IMR-90 (cell line): ENCODE measurements at regions not wholly inside any gene's neighbourhood (a gene's known extent, or its start where the extent isn't known, plus 50 kb on each side); places are given as distances from the start of the nearest gene placed in this dataset.

Experiments
- ATAC-seq: fragments of 200-7000 bp; cut with Tn5 transposase; 2 replicates; pipeline ENCODE4 v1.9.1; 2020; ENCODE audit warnings: low read depth, mild to moderate bottlenecking, moderate library complexity
- BruUV-seq: library from RNA; stranded (reverse); fragments of 400-500 nt; replicated peaks from 2 replicates; lab custom pipeline; 2021; lab: Mats Ljungman, UMichigan
- CTCF ChIA-PET: fragments of 300-600 bp; formaldehyde crosslinking; extraction: SDS; loops from one replicate; lab custom pipeline; 2021; ENCODE audit warnings: antibody characterized with exemption; lab: Yijun Ruan, JAX
- POLR2A ChIA-PET: fragments of 300-600 bp; sonication (Branson Sonifier 250); formaldehyde crosslinking; loops from one replicate; lab custom pipeline; 2022; ENCODE audit warnings: antibody characterized with exemption; ENCODE audit not compliant: unreplicated experiment; lab: Charles Lee
- DNase-seq: peaks from one replicate; pipeline ENCODE4 v3.0.0; 2013
- H2AFZ ChIP-seq: replicated peaks from 2 replicates; pipeline ENCODE3; 2013; ENCODE audit warnings: low read length, mild to moderate bottlenecking; ENCODE audit not compliant: poor library complexity
- H2AK5ac ChIP-seq: 2 replicates; pipeline ENCODE4 v1.6.1; 2013; ENCODE audit warnings: low read depth, low read length, inconsistent platforms
- H2AK9ac ChIP-seq: replicated peaks from 2 replicates; pipeline ENCODE3; 2013; ENCODE audit warnings: mild to moderate bottlenecking, low read depth, low read length, moderate library complexity; ENCODE audit not compliant: poor library complexity
- H2BK120ac ChIP-seq: 2 replicates; pipeline ENCODE4 v1.6.1; 2013; ENCODE audit warnings: low read depth, low read length, inconsistent platforms
- H2BK15ac ChIP-seq: 3 replicates; pipeline ENCODE4 v1.6.1; 2013; ENCODE audit warnings: low read depth, low read length, inconsistent platforms
- H2BK20ac ChIP-seq: 2 replicates; pipeline ENCODE4 v1.6.1; 2013; ENCODE audit warnings: low read depth, mild to moderate bottlenecking, inconsistent platforms, low read length, moderate library complexity
- H2BK5ac ChIP-seq: 2 replicates; pipeline ENCODE4 v1.6.1; 2013; ENCODE audit warnings: mild to moderate bottlenecking, low read depth, low read length, inconsistent platforms; ENCODE audit not compliant: poor library complexity, severe bottlenecking
- H3K14ac ChIP-seq: replicated peaks from 2 replicates; pipeline ENCODE4 v1.6.1; 2013; ENCODE audit warnings: low read depth, low read length, inconsistent platforms
- H3K18ac ChIP-seq: 2 replicates; pipeline ENCODE4 v1.6.1; 2013; ENCODE audit warnings: low read depth, low read length, control low read depth
- H3K23ac ChIP-seq: 2 replicates; pipeline ENCODE4 v1.6.1; 2013; ENCODE audit warnings: low read depth, low read length, inconsistent platforms
- H3K27ac ChIP-seq: 2 replicates; pipeline ENCODE4 v1.5.1; 2013; ENCODE audit warnings: mild to moderate bottlenecking, control low read depth, low read length; ENCODE audit not compliant: insufficient read depth
- H3K27me3 ChIP-seq: 2 replicates; pipeline ENCODE4 v1.6.1; 2013; ENCODE audit warnings: low read length; ENCODE audit not compliant: control insufficient read depth, insufficient read depth
- H3K36me3 ChIP-seq: 2 replicates; pipeline ENCODE4 v1.6.1; 2013; ENCODE audit warnings: low read length, mixed read lengths; ENCODE audit not compliant: control insufficient read depth, insufficient read depth
- H3K4ac ChIP-seq: 2 replicates; pipeline ENCODE4 v1.6.1; 2013; ENCODE audit warnings: low read depth, low read length, inconsistent platforms
- H3K4me1 ChIP-seq: 2 replicates; pipeline ENCODE4 v1.6.1; 2013; ENCODE audit warnings: low read length, mixed read lengths; ENCODE audit not compliant: control insufficient read depth, insufficient read depth
- H3K4me2 ChIP-seq: 2 replicates; pipeline ENCODE4 v1.6.1; 2013; ENCODE audit warnings: low read depth, mild to moderate bottlenecking, control low read depth, low read length, moderate library complexity
- H3K4me3 ChIP-seq: 2 replicates; pipeline ENCODE4 v1.5.1; 2013; ENCODE audit warnings: low read depth, mild to moderate bottlenecking, control low read depth, low read length, moderate library complexity; ENCODE audit not compliant: insufficient read depth
- H3K56ac ChIP-seq: 2 replicates; pipeline ENCODE4 v1.6.1; 2013; ENCODE audit warnings: low read length, inconsistent platforms; ENCODE audit not compliant: insufficient read depth; ENCODE audit errors: extremely low read depth
- H3K79me1 ChIP-seq, 2 experiments: 2 replicates each; pipeline ENCODE4 v1.6.1; 2013; ENCODE audit warnings: low read length in 2 of 2, inconsistent platforms in 1 of 2, low read depth in 1 of 2
- H3K9ac ChIP-seq: 2 replicates; pipeline ENCODE4 v1.6.1; 2013; ENCODE audit warnings: low read depth, low read length, control low read depth
- H3K9me1 ChIP-seq: 2 replicates; pipeline ENCODE4 v1.6.1; 2013; ENCODE audit warnings: low read length, inconsistent platforms; ENCODE audit not compliant: insufficient read depth
- H3K9me3 ChIP-seq: 2 replicates; pipeline ENCODE4 v1.6.1; 2013; ENCODE audit warnings: low read length; ENCODE audit not compliant: control insufficient read depth, insufficient read depth
- H4K20me1 ChIP-seq: 2 replicates; pipeline ENCODE4 v1.6.1; 2013; ENCODE audit warnings: low read length, inconsistent platforms; ENCODE audit not compliant: insufficient read depth
- H4K5ac ChIP-seq: 2 replicates; pipeline ENCODE4 v1.6.1; 2013; ENCODE audit warnings: mild to moderate bottlenecking, low read depth, low read length, control low read depth
- H4K8ac ChIP-seq, 2 experiments: 2 replicates each; pipeline ENCODE4 v1.6.1; 2013; ENCODE audit warnings: low read depth in 2 of 2, low read length in 2 of 2, control low read depth in 1 of 2, inconsistent platforms in 1 of 2
- H4K91ac ChIP-seq: 2 replicates; pipeline ENCODE4 v1.6.1; 2013; ENCODE audit warnings: low read depth, low read length, inconsistent platforms; ENCODE audit not compliant: insufficient read depth
- BHLHE40 ChIP-seq: fragments of 150-350 bp; IDR thresholded peaks from 2 replicates; pipeline ENCODE4 v1.6.1; 2016; ENCODE audit warnings: mild to moderate bottlenecking, low read depth, low read length
- CEBPB ChIP-seq: IDR thresholded peaks from 2 replicates; pipeline ENCODE4 v1.6.1; 2012; ENCODE audit warnings: low read depth, low read length, improper control_type of control experiment
- CTCF ChIP-seq: conservative IDR thresholded peaks from 2 replicates; pipeline ENCODE4 v1.5.1; 2012; ENCODE audit warnings: mild to moderate bottlenecking, low read depth, low read length, improper control_type of control experiment
- FOS ChIP-seq: fragments of 150-350 bp; IDR thresholded peaks from 2 replicates; pipeline ENCODE4 v1.6.1; 2016; ENCODE audit warnings: low read depth, low read length
- MAFK ChIP-seq: IDR thresholded peaks from 2 replicates; pipeline ENCODE4 v1.6.1; 2012; ENCODE audit warnings: low read depth, low read length, improper control_type of control experiment
- MAZ ChIP-seq: IDR thresholded peaks from 2 replicates; pipeline ENCODE4 v1.6.1; 2012; ENCODE audit warnings: low read depth, mild to moderate bottlenecking, low read length, improper control_type of control experiment, moderate library complexity, borderline replicate concordance
- NFE2L2 ChIP-seq: fragments of 150-350 bp; IDR thresholded peaks from 2 replicates; pipeline ENCODE4 v1.6.1; 2016; ENCODE audit warnings: low read depth, mild to moderate bottlenecking, low read length
- POLR2A ChIP-seq: IDR thresholded peaks from 2 replicates; pipeline ENCODE4 v1.6.1; 2012; ENCODE audit warnings: mild to moderate bottlenecking, low read depth, low read length
- RAD21 ChIP-seq: IDR thresholded peaks from 2 replicates; pipeline ENCODE4 v1.6.1; 2012; ENCODE audit warnings: low read length, improper control_type of control experiment
- RCOR1 ChIP-seq: IDR thresholded peaks from 2 replicates; pipeline ENCODE4 v1.6.1; 2012; ENCODE audit warnings: mild to moderate bottlenecking, low read length, improper control_type of control experiment; ENCODE audit not compliant: insufficient replicate concordance
- RFX5 ChIP-seq: IDR thresholded peaks from 2 replicates; pipeline ENCODE4 v1.8.0; 2012; ENCODE audit warnings: low read depth, mild to moderate bottlenecking, low read length, moderate library complexity
- SMC3 ChIP-seq: fragments of 150-350 bp; IDR thresholded peaks from 2 replicates; pipeline ENCODE4 v1.6.1; 2016; ENCODE audit warnings: low read depth, mild to moderate bottlenecking, antibody characterized with exemption, low read length, moderate library complexity
- USF2 ChIP-seq: fragments of 150-350 bp; IDR thresholded peaks from 2 replicates; pipeline ENCODE4 v1.6.1; 2017; ENCODE audit warnings: mild to moderate bottlenecking, antibody characterized with exemption, low read length, low read depth
- WGBS, 2 experiments: methylation state at CpG; one replicate each; pipeline versions ENCODE4 v1.1.5 to v1.1.7; 2013; ENCODE audit warnings: missing lambda C conversion rate in 2 of 2; ENCODE audit not compliant: insufficient read length in 1 of 2; ENCODE audit errors: extremely low coverage in 2 of 2; 5-methylcytosine and 5-hydroxymethylcytosine counted together
- dilution Hi-C: fragments of 300-500 bp; cut with HindIII; formaldehyde crosslinking; loops from one replicate; pipeline ENCODE4 v1.14.3; 2018; ENCODE audit warnings: low sequenced_read_pairs; ENCODE audit not compliant: unreplicated experiment
- in situ Hi-C: fragments of 300-500 bp; cut with MboI; formaldehyde crosslinking; loops from 3 replicates; pipeline ENCODE4 v1.14.3; 2019; ENCODE audit warnings: low sequenced_read_pairs, inconsistent platforms, mixed read lengths
- intact Hi-C: fragments of 100-400 bp; cut with micrococcal nuclease; formaldehyde crosslinking; loops from 2 replicates; pipeline ENCODE4 v1.10.0; 2022

DNA sequence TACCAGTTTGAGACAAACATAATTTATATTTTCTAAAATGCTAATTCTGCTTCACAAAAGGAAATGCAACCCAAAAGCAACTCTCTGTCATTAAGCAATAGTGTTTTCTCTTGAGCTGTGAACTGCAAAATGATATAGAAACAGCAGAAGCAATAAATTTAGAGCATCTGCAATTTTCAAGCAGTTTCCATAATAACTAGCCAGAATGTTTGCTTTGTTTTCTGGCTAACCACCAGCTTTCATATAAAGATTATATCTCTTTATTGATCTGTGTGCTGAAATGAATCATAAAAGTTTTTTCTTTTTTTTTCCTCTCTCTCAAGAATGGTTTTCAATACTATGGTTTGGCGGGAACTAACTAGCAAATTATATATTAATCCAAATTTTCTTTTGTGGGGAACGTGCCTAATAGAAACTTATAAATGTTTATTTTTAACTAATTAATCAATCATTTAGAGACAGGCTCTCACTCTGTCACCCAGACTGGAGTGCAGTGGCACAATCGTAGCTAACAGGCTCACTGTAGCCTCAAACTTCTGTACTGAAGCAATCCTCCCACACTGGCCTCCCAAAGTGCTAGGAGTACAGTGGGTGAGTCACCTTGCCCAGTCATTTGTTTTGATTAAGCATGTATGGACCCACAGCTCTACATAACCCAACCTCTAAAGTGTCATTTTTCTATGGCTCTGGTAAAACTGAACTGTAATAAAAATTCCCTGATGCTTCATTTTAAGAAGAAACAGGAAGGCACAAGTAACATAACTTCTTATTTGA, 830.1 kb upstream of the MGAT4C start:
- Histone ChIP-seq H4K5ac (no peak overlapping the region), H3K4me3 (no peak overlapping the region), H2BK15ac (no peak overlapping the region), H2BK5ac (no peak overlapping the region), H3K4ac (no peak overlapping the region), H3K56ac (no peak overlapping the region), H3K18ac (no peak overlapping the region), H2BK120ac (no peak overlapping the region), H3K27me3 (no peaks in the 10 kb centered on the region), H3K27ac (no peak overlapping the region), H3K4me1 (no peaks in the 10 kb centered on the region), H4K91ac (no peak overlapping the region), H4K8ac (no peak overlapping the region), H3K9me1 (no peaks in the 10 kb centered on the region), H4K20me1 (no peaks in the 10 kb centered on the region), H2AFZ (no peak overlapping the region), H3K79me1 (no peaks in the 10 kb centered on the region), H3K4me2 (no peak overlapping the region), H2BK20ac (no peak overlapping the region), H3K9me3 (no peaks in the 10 kb centered on the region), H2AK5ac (no peak overlapping the region), H3K9ac (no peak overlapping the region), H3K14ac (no peak overlapping the region), H3K36me3 (no peaks in the 10 kb centered on the region), H3K23ac (no peak overlapping the region), H2AK9ac (no peak overlapping the region)
- WGBS, 2 experiments = no CpG with 5 or more reads among the region's 3 CpGs
- no peak for ATAC-seq
- ChIA-PET POLR2A (no interaction called here), CTCF (no interaction called here)
- no peak for TF ChIP-seq BHLHE40
- TF ChIP-seq USF2 = no peak
- TF ChIP-seq FOS = no peak
- TF ChIP-seq SMC3 = no peak
- no peak for TF ChIP-seq RFX5
- no peak for TF ChIP-seq RAD21
- TF ChIP-seq MAFK = no peak
- no peak for TF ChIP-seq NFE2L2
- TF ChIP-seq MAZ = no peak
- no peak for TF ChIP-seq CTCF
- no peak for TF ChIP-seq CEBPB
- no peak for TF ChIP-seq RCOR1
- no peak for TF ChIP-seq POLR2A
- in situ Hi-C loops = no loop called here
- intact Hi-C loops = no loop called here
- no TSS peak for BruUV-seq
- dilution Hi-C loops = no loop called here
- DNase-seq = peak; percentile 22
